Astrocyte of the spinal cord (primary cell): ENCODE measurements at regions not wholly inside any gene's neighbourhood (a gene's known extent, or its start where the extent isn't known, plus 50 kb on each side); places are given as distances from the start of the nearest gene placed in this dataset.
A peak's percentile ranks its signal among the peaks of the same experiment; 100 is the strongest.

Experiments
- DNase-seq: peaks from one replicate; pipeline ENCODE4 v3.0.0; 2011; ENCODE audit warnings: low read depth, low spot score
- H3K4me3 ChIP-seq: 2 replicates; pipeline ENCODE4 v1.5.1; 2011; ENCODE audit warnings: low read depth, mild to moderate bottlenecking, low read length, moderate library complexity
- CTCF ChIP-seq: IDR thresholded peaks from 2 replicates; pipeline ENCODE4 v1.5.1; 2012; ENCODE audit warnings: low read depth, mild to moderate bottlenecking, low read length, inconsistent platforms
- in situ Hi-C: cut with HindIII; loops from 2 replicates; pipeline ENCODE4 v1.10.0; 2017; ENCODE audit warnings: low sequenced_read_pairs

GRCh38 chr12:75565795-75566194 is 54.4 kb upstream of the KRR1 start:
- no peak overlapping the region for H3K4me3 ChIP-seq
- TF ChIP-seq CTCF: no peak
- in situ Hi-C loops: no loop called here
- no peak for DNase-seq

GRCh38 chr12:75564852-75565251 is 53.4 kb upstream of the KRR1 start:
- TF ChIP-seq CTCF: no peak
- no peak for DNase-seq
- in situ Hi-C loops: no loop called here
- no peak overlapping the region for H3K4me3 ChIP-seq

- in situ Hi-C loops: no loop called here
- TF ChIP-seq CTCF: no peak
- no peak overlapping the region for H3K4me3 ChIP-seq
- DNase-seq: peak; percentile 57
Measured at GRCh38 chr12:75564398-75564797, 53.0 kb upstream of the KRR1 start.

- no peak for DNase-seq
- in situ Hi-C loops: no loop called here
- no peak overlapping the region for H3K4me3 ChIP-seq
- TF ChIP-seq CTCF: no peak
Measured at GRCh38 chr12:75563351-75563750, 51.9 kb upstream of the KRR1 start.

- in situ Hi-C loops: no loop called here
- no peak for DNase-seq
- no peak for TF ChIP-seq CTCF
- no peak overlapping the region for H3K4me3 ChIP-seq
Measured at GRCh38 chr12:75561921-75562320, 50.5 kb upstream of the KRR1 start.
